Muscle layer of duodenum (tissue), 2 donors: ENCODE measurements at regions not wholly inside any gene's neighbourhood (a gene's known extent, or its start where the extent isn't known, plus 50 kb on each side); places are given as distances from the start of the nearest gene placed in this dataset.

Source experiments
- H3K27ac ChIP-seq: one replicate; pipeline ENCODE4 v1.7.0; 2013; ENCODE audit warnings: mild to moderate bottlenecking, low read length
- H3K27me3 ChIP-seq: one replicate; pipeline ENCODE4 v1.7.0; 2013; ENCODE audit warnings: low read depth, mild to moderate bottlenecking, control low read depth, low read length
- H3K36me3 ChIP-seq, 2 donors: one replicate each; pipeline ENCODE4 v1.7.0; 2013; ENCODE audit warnings: low read length in 2 of 2, control low read depth in 1 of 2, mild to moderate bottlenecking in 1 of 2; ENCODE audit not compliant: insufficient read depth in 2 of 2, control insufficient read depth in 1 of 2
- H3K4me1 ChIP-seq, 2 donors: one replicate each; pipeline ENCODE4 v1.7.0; 2013; ENCODE audit warnings: low read length in 2 of 2, mild to moderate bottlenecking in 2 of 2, control low read depth in 1 of 2, moderate library complexity in 1 of 2; ENCODE audit not compliant: insufficient read depth in 2 of 2, control insufficient read depth in 1 of 2
- H3K4me3 ChIP-seq, 2 donors: one replicate each; pipeline ENCODE4 v1.7.0; 2013; ENCODE audit warnings: low read length in 2 of 2, low read depth in 1 of 2, mild to moderate bottlenecking in 1 of 2
- H3K9me3 ChIP-seq, 2 donors: one replicate each; pipeline ENCODE4 v1.7.0; 2013; ENCODE audit warnings: low read length in 2 of 2, control low read depth in 1 of 2, mild to moderate bottlenecking in 1 of 2; ENCODE audit not compliant: control insufficient read depth in 1 of 2
- donor health status: healthy.

GRCh38 chr2:2827046-2827636, 496.1 kb upstream of the MYT1L start:
- H3K9me3 ChIP-seq, result no peaks in the 10 kb centered on the region

GRCh38 chr2:2826621-2827020, 495.5 kb upstream of the MYT1L start:
- Histone ChIP-seq H3K27me3 (no peaks in the 10 kb centered on the region), H3K4me1 (no peaks in the 10 kb centered on the region), H3K4me3 (no peak overlapping the region), H3K36me3 (no peaks in the 10 kb centered on the region), H3K9me3 (peaks cover 0 to under 1% of the 10 kb centered on the region in 2 donors), H3K27ac (no peak overlapping the region)

More at GRCh38 chr2:2827046-2827636, 496.1 kb upstream of the MYT1L start:
- H3K27me3 ChIP-seq, result no peaks in the 10 kb centered on the region
- no peak overlapping the region for H3K4me3 ChIP-seq
- H3K4me1 ChIP-seq, result no peaks in the 10 kb centered on the region
- H3K36me3 ChIP-seq, result no peaks in the 10 kb centered on the region
- no peak overlapping the region for H3K27ac ChIP-seq

GRCh38 chr2:2826209-2826551, 495.1 kb upstream of the MYT1L start:
- no peak overlapping the region for H3K27ac ChIP-seq
- no peaks in the 10 kb centered on the region for H3K4me1 ChIP-seq
- H3K27me3 ChIP-seq, result no peaks in the 10 kb centered on the region
- H3K36me3 ChIP-seq, result no peaks in the 10 kb centered on the region
- no peak overlapping the region for H3K4me3 ChIP-seq
- peaks cover 0 to 4% of the 10 kb centered on the region in 2 donors for H3K9me3 ChIP-seq

GRCh38 chr2:2825516-2826208, 494.6 kb upstream of the MYT1L start:
- H3K27ac ChIP-seq, result no peak overlapping the region
- no peaks in the 10 kb centered on the region for H3K4me1 ChIP-seq
- peaks cover 0 to 4% of the 10 kb centered on the region in 2 donors for H3K9me3 ChIP-seq
- no peak overlapping the region for H3K4me3 ChIP-seq
- H3K27me3 ChIP-seq, result no peaks in the 10 kb centered on the region
- H3K36me3 ChIP-seq, result no peaks in the 10 kb centered on the region

GRCh38 chr2:2825062-2825461, 494.0 kb upstream of the MYT1L start:
- H3K27me3 ChIP-seq, result no peaks in the 10 kb centered on the region
- no peak overlapping the region for H3K27ac ChIP-seq
- peaks cover 0 to 5% of the 10 kb centered on the region in 2 donors for H3K9me3 ChIP-seq
- H3K36me3 ChIP-seq, result no peaks in the 10 kb centered on the region
- no peak overlapping the region for H3K4me3 ChIP-seq
- no peaks in the 10 kb centered on the region for H3K4me1 ChIP-seq

- Histone ChIP-seq H3K36me3 (no peaks in the 10 kb centered on the region), H3K9me3 (peaks cover 0 to 6% of the 10 kb centered on the region in 2 donors), H3K27me3 (no peaks in the 10 kb centered on the region), H3K4me1 (no peaks in the 10 kb centered on the region), H3K27ac (no peak overlapping the region), H3K4me3 (no peak overlapping the region)
Measured at GRCh38 chr2:2824588-2824987, 493.5 kb upstream of the MYT1L start.

GRCh38 chr2:2823061-2823753, 492.1 kb upstream of the MYT1L start:
- H3K27ac ChIP-seq, result no peak overlapping the region
- H3K4me1 ChIP-seq, result no peaks in the 10 kb centered on the region
- H3K36me3 ChIP-seq, result no peaks in the 10 kb centered on the region
- no peaks in the 10 kb centered on the region for H3K27me3 ChIP-seq
- H3K4me3 ChIP-seq, result no peak overlapping the region
- peaks cover 0 to 6% of the 10 kb centered on the region in 2 donors for H3K9me3 ChIP-seq

- Histone ChIP-seq H3K36me3 (no peaks in the 10 kb centered on the region), H3K4me1 (no peaks in the 10 kb centered on the region), H3K9me3 (peaks cover 0 to 6% of the 10 kb centered on the region in 2 donors)
Measured at GRCh38 chr2:2822143-2822542, 491.1 kb upstream of the MYT1L start.

GRCh38 chr2:2812648-2813047, 481.6 kb upstream of the MYT1L start:
- no peak overlapping the region for H3K27ac ChIP-seq
- no peaks in the 10 kb centered on the region for H3K27me3 ChIP-seq
- peaks cover 5 to 20% of the 10 kb centered on the region in 2 donors for H3K9me3 ChIP-seq
- H3K36me3 ChIP-seq, result no peaks in the 10 kb centered on the region
- H3K4me1 ChIP-seq, result no peaks in the 10 kb centered on the region
- H3K4me3 ChIP-seq, result no peak overlapping the region

More at GRCh38 chr2:2822143-2822542, 491.1 kb upstream of the MYT1L start:
- no peak overlapping the region for H3K4me3 ChIP-seq
- H3K27ac ChIP-seq, result no peak overlapping the region
- no peaks in the 10 kb centered on the region for H3K27me3 ChIP-seq

- no peak overlapping the region for H3K4me3 ChIP-seq
- H3K27me3 ChIP-seq, result no peaks in the 10 kb centered on the region
- H3K9me3 ChIP-seq, result peaks cover 5 to 20% of the 10 kb centered on the region in 2 donors
- no peaks in the 10 kb centered on the region for H3K4me1 ChIP-seq
- H3K36me3 ChIP-seq, result no peaks in the 10 kb centered on the region
- no peak overlapping the region for H3K27ac ChIP-seq
Measured at GRCh38 chr2:2812117-2812516, 481.0 kb upstream of the MYT1L start.

GRCh38 chr2:2810504-2810903, 479.4 kb upstream of the MYT1L start:
- Histone ChIP-seq H3K9me3 (peaks cover 5 to 20% of the 10 kb centered on the region in 2 donors), H3K27me3 (no peaks in the 10 kb centered on the region), H3K36me3 (no peaks in the 10 kb centered on the region), H3K27ac (no peak overlapping the region), H3K4me3 (no peak overlapping the region), H3K4me1 (no peaks in the 10 kb centered on the region)
